Epithelial cell of proximal tubule (primary cell): ENCODE measurements at regions not wholly inside any gene's neighbourhood (a gene's known extent, or its start where the extent isn't known, plus 50 kb on each side); places are given as distances from the start of the nearest gene placed in this dataset.

ENCODE experiments used
- DNase-seq: peaks from one replicate; pipeline ENCODE4 v3.0.0-alpha.2; 2011; ENCODE audit warnings: low read depth
- H3K4me3 ChIP-seq: 2 replicates; pipeline ENCODE4 v1.5.1; 2011; ENCODE audit warnings: low read depth, mild to moderate bottlenecking, low read length
- TF ChIP-seq, protein P1 (sequence below): conservative IDR thresholded peaks from 2 replicates; pipeline ENCODE4 v1.5.1; 2012; ENCODE audit warnings: low read depth, mild to moderate bottlenecking, low read length

DNA sequence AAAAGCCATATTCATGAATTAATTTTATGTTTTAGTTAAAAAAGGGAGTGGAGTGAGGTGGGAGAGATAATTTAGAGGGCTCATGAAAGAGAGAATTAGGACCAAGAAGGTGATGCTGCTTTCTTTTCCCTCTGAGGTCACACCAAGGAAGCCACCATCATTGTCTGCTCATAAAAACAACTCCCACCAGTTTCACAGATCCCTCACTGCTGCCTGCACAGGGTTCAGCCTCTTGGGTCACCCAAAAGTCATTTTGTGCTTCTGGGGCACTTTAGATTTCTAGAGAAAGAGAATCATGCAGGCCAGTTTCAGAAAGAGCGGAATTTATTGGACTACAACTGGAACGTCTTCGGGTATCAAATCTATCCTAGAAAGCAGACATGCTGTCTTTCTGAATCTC is 241.4 kb upstream of the EOMES start:
- no peak overlapping the region for H3K4me3 ChIP-seq
- no peak for DNase-seq
- TF ChIP-seq, protein P1, sequence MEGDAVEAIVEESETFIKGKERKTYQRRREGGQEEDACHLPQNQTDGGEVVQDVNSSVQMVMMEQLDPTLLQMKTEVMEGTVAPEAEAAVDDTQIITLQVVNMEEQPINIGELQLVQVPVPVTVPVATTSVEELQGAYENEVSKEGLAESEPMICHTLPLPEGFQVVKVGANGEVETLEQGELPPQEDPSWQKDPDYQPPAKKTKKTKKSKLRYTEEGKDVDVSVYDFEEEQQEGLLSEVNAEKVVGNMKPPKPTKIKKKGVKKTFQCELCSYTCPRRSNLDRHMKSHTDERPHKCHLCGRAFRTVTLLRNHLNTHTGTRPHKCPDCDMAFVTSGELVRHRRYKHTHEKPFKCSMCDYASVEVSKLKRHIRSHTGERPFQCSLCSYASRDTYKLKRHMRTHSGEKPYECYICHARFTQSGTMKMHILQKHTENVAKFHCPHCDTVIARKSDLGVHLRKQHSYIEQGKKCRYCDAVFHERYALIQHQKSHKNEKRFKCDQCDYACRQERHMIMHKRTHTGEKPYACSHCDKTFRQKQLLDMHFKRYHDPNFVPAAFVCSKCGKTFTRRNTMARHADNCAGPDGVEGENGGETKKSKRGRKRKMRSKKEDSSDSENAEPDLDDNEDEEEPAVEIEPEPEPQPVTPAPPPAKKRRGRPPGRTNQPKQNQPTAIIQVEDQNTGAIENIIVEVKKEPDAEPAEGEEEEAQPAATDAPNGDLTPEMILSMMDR, result no peak

DNA sequence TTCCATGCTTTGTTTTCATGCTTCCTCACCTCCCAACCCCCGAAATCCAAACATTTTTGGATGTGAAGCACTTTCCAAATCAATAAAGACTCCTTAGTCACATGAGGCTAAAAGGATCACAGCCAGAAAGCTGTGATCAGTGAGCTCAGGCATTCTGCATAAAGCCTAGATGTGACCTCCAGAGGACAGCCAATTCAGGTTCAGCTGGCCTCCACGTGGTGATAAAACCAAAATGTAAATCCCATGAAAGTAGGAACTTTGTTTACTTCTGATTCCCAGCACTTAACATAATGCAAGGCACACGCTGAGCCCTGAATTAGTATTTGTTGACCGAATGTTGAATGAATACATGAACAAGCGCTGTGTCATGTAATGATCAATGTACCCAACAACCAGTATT is 249.5 kb upstream of the EOMES start:
- no peak for DNase-seq
- no peak overlapping the region for H3K4me3 ChIP-seq
- TF ChIP-seq, protein P1, result no peak

DNA sequence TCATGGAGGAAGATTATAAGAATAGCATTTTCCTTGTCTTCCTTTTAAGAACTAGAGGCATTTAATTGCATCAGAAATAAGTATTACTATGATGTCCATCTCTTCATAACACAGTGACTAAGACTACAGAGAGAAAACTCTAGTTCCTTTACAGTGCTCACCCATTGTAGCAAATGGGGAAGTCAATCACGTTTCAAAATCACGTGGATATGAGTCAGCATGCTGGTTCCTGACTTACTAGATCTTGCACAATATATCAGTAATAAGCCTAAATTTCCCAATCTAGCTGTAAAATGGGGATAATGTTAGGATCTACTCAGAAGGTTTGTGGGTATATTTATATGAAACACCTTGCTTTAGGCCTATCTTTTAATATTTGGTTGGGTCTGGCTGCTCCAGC is 254.8 kb upstream of the EOMES start:
- peak; percentile 73 for DNase-seq
- TF ChIP-seq, protein P1, result no peak

DNA sequence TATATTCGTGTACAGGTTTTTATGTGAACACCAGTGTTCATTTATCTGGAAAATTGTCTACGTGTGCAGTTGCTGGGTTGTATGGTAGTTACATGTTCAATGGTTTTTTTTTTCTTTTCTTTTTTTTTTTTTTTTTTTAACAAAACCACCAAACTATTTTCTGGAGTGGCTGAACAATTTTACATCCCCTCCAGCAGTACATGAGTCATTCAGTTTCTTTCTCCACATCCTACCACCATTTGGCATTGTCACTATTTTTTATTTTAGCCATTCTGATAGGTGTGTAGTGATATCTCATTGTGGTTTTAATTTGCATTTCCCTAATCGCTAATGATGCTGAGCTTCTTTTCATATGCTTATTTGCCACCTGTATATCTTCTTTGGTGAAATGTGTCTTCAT is 256.3 kb upstream of the EOMES start:
- H3K4me3 ChIP-seq, result no peak overlapping the region
- no peak for DNase-seq
- TF ChIP-seq, protein P1, result no peak

More for the DNA sequence above, 254.8 kb upstream of the EOMES start:
- H3K4me3 ChIP-seq, result no peak overlapping the region

DNA sequence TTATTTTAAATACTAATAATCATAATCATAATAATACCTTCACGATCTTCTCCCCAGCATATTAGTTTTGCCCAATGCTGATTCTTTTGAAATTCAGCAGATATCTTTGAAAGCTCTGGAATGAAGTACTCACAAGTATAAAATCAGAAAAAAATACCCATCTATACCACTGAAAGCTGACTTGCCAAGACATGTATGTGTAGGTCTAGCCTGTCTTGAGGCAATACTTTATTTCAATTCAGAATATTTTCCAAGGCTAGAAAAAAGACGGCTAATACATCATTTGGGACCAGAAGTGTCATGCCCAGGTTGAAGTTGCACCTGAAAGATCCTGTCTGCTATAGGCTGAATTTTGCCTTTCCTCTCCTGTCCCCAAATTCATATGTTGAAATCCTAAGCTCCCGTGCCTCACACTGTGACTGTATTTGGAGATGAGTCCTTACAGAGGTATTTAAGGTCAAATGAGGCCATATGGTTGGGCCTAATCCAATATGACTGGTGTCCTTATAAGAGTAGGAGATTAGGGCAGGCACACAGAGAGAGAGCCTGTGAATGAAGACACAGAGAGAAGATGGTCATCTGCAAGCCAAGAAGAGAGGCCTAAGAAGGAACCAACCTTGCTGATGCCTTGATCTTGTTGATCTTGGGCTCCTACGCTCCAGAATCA is 255.9 kb upstream of the CMC1 start:
- H3K4me3 ChIP-seq, result no peak overlapping the region
- TF ChIP-seq, protein P1, result no peak
- DNase-seq, result no peak

DNA sequence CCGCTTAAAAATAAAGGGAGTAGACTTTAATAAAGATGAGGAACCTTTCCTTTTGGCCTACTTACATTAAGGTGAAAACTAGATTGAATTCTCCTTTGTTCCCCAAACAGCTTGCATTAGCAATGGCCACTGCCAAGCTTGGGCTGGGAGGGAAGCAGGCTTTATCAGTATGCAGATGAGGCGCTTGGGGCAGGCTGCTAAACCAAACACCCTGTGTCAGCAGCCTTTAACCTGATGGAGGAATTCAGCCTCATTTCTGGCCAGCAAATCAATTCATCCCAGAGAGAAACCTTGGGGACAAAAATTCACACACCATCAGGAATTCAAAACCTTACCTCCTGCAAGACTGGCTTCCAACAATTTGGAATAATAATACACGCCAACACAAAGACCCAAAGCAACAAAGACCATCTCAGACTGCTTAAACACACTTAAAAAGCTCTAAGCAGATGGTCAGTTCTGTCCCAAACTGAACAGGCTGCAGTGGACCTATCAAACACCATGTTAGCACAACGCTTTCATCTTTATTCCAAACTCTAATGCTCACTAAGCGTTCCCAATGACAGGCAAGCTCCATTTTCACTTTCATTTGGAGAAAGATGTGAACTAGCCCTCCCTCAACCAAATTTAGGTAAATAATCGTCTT is 255.1 kb upstream of the CMC1 start:
- no peak for DNase-seq
- TF ChIP-seq, protein P1, result no peak
- no peak overlapping the region for H3K4me3 ChIP-seq

DNA sequence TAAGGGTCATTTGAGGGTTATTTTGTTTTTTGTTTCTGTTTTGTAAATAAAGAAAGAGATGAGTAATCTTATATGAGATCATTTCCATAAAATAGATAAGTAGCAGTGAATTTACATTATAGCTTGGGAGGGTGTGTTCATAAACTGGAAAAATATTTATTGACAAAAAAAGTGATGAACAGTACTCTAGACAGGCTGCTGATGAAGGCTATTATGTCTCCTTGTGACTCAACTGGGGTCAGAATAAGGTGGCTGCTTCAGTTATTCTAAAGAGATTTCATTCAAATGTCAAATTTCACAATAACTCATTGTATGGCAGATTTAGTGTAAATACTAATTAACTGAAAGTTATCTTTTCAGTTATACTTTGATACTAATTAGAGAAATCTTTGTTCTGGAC is 251.1 kb upstream of the CMC1 start:
- no peak for DNase-seq
- TF ChIP-seq, protein P1, result no peak
- H3K4me3 ChIP-seq, result no peak overlapping the region
